GM19043 (cell line): ENCODE measurements at regions not wholly inside any gene's neighbourhood (a gene's known extent, or its start where the extent isn't known, plus 50 kb on each side); places are given as distances from the start of the nearest gene placed in this dataset.
"Not testable (repeated sequence)": the region's sequence is repeated elsewhere in the genome, so short reads cannot be mapped to it uniquely, and the experiment has no call there.

ENCODE experiments used
- ATAC-seq: cut with Tn5 transposase; IDR thresholded peaks from one replicate; pipeline ENCODE4 v1.9.1; 2021; ENCODE audit warnings: low read depth; ENCODE audit not compliant: unreplicated experiment

DNA sequence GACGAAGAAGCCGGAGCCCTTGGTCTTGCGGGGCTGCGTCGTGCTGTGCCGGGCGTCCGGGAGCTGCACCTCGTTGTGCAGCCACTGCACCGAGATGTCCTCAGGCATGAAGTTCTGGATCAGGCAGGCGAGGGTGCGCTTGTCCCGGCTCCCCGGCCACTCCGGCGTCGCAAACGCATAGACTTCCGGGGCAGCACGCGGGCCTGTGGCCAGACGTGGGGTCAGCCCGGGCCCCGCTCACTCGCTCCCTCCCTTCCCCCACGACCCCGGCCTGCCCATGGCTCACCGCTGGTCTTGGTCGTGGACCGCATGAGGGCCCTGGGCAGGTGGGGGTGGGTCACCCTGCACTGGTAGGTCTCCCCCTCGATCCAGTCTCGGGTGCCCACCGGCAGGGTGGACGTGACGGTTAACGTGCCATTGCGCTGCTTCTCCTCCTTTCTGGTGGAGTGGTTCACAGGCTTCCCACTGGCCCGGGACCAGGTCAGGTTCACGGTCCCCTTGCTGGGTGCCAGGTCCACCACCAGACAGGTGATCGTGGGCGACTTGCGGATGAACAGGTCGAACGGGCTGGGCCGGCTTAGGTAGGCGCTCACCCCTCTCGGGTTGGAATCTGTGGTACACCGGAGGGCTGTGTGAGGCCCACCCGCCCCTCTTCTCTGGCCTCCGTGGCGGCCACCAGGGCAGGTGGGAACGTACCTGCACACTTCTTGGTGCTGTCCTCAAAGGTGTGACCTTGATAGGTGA lies 74.0 kb downstream of the TMEM121 start:
- not testable (repeated sequence) for ATAC-seq

DNA sequence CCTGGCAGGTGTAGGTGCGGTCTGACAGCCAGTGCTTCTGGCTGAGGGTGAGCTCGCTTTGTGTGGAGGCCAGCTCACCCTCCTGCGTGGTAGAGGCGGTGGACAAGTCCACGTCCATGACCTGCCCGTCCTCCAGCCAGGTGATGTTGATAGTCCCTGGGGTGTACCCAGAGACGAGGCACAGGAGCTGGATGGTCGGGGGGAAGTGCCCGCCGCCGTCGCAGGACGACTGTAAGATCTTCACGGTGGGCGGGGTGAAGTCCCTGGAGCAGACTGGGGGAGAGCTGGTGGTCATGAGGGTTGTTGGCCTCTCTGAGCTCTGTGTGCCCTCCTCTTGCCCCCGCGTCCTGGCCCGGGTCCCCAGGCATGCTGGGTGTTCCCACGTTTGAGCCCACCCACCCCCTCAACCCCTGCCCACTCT lies 74.6 kb downstream of the TMEM121 start:
- ATAC-seq = no peak

DNA sequence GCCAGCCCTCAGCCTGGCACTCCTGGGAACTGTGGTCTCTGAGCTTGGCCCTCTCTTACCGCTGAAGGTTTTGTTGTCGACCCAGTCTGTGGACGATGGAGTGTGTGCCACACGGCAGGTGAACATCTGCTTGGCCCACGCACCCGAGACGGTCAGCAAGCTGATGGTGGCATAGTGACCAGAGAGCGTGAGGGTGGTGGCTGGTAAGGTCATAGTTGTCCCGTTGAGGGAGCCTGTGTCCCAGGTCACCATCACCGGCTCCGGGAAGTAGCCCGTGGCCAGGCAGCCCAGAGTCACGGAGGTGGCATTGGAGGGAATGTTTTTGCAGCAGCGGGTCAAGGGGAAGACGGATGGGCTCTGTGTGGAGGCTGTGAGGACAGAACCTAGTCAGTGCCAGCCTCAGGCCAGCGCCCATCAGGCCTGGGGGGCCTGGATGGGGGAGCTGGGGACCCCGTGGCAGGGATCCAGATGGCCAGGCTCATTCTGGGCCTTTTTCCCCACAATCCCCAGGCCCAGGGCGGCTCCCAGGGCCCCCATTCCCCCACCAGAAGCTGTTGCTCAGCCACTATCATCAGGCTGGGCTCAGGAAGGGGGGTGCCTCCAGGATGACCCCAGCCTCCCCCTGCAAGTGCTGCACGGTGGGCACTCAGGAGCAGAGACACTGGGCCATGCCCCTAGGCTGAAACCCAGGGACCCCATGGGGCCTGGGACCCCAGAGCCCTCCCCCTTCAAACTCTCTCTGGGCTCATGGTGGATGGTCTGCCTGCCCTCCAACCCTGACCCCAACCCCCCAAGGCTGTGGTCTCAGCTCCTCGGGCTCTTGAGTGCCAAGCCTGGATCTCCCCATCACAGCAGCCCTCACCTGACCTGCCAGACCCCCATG lies 75.2 kb downstream of the TMEM121 start:
- ATAC-seq = no peak

DNA sequence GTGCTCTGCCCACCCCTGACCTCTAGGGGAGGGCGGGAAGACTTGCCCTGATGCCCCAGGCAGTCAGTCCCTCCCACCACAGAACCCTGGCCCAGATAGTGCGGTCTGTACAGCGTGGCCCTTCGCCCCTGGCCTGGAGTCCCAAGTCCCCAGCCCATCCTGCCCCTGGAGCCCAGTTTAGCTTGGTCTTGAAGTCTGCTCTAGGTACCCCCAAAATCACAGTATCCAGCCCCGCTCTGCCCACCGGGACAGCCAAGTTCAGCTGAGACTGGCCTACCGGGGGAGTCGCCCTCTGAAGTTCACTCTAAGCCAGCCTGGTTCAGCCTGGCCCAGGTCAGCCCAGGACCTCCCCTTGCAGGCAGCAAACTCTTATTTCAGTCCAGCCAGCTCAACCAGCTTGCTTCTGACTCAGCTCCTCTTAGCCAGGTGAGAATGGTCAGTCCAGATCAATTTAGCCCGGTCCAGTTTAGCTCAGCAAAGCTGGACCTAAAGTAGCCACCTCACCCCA lies 75.9 kb downstream of the TMEM121 start:
- ATAC-seq = no peak

DNA sequence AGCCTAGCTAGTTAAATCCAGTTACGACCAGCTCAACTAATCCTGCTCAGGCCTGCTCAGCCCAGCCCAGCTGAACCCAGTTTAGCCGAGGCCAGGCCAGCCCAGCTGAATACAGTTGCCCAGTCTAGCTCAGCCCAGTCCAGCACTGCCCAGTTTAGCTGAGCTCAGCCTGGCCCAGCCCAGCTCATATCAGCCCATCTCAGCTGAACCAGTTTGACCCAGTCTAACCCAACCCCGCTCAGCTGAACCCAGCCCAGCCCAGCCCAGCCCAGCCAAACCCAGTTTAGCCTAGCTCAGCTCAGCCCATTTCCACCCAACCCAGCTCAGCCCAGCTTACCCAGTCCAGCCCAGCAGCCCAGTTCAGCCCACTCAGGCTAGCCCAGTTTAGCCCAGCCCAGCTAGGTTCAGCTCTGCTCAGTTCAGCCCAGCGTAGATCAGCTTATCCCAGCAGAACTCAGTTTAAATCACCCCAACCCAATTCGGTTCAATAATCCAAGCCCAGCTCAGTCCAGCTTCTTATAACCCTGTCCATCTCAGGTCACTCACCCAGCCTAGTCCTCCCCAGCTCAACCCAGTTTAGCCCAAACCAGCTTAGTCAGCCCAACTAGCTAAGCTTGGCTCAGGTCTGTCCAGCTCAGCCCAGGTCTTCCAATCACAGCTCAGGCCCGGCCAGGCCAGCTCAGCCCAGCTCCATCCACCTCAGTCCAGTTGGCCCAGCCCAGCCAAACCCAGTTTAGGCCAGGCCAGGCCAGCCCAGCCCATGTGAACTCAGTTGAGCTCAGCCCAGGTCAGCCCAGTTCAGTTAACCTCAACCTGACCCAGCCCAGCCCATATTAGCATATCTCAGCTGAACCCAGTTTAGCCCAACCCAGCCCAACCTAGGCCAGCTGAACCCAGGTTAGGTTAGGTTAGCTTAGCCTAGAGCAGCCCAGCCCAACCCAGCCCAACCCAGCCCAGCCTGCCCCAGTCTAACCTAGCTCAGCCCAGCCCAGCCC lies 76.7 kb downstream of the TMEM121 start:
- no peak for ATAC-seq

DNA sequence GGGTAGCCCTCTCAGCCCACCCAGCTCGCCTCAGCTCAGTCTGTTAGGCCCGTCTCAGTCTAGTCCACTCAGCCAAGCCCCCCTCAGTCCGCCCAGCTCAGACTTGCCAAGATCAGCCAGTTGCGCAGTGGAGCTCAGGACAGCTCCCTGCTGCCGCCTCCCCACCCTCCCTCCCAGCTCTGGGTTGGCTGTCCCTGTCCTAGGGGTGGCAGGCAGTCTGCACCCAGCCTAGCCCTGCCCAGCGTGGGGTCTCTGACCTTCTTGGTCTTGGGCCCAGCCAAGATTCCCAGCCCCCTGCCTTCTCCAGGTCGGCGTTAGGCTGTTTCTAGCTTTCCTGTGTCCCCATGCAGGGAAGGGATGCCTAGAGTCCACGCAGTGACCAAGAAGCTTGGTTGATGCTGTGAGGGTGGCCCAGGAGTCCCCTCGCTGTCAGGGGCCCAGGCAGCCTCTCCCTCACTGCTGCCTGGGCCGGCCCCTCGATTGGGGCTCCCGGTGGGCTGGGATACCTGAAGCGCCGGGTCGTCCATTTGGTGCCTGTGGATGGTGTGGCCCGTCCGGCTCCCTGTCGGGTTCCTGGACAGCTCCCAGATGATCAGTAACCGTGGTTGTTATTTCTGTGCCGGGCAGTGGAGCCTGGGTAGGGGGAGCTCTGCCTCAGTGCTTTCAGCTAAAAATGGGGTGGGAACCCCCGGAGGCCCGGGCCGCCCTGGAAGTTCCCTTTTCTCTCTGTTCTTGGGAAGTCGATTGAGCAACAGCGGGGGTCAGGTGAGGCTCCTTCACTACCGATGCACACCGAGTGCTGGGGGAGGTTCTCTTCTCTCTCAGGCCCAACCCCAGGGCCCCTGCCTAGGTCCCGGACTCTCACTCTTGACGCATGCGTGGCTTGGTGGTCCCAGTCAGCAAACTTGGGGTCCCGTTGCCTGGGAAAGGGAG lies 78.4 kb downstream of the TMEM121 start:
- not testable (repeated sequence) for ATAC-seq

DNA sequence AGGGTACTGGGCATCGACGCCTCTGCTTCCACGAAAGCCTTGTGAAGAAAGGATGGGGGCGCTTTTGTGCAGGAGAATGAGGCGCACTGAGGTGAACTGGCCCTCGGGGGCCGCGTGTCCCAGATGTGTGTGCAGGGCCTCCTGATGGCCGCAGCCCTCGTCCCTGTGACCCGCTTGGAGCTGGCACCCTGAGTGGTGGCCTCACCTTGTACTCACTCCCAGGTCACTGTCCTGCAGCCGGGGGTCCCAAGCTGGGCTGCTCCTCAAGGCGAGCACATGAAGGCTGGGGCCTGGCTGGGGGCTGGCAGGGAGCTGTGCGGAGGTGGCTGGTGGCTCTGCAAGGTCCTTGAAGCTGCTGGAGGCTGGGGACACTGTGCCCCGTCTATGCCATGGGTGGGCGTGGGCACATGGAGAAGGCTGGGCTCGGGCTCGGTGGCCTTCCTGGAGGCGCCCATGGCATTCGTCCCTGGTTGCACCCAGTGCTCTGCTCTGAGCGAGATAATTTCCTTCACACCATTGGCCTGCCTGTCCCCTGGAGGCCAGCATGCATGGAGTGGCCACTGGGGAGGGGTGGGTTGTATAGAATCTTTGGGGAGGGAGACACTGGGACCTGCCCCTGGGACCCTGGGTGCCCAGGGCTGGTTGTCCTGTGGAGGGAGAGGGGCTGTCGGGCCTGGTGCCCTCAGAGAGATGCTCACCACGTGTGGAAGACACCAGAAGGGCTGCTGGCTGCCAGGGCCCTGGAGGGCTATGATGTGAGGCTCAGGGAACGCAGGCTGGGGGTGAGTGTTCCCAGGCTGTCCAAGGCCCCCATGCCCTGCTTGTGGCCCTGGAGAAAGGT lies 79.3 kb downstream of the TMEM121 start:
- ATAC-seq = no peak

DNA sequence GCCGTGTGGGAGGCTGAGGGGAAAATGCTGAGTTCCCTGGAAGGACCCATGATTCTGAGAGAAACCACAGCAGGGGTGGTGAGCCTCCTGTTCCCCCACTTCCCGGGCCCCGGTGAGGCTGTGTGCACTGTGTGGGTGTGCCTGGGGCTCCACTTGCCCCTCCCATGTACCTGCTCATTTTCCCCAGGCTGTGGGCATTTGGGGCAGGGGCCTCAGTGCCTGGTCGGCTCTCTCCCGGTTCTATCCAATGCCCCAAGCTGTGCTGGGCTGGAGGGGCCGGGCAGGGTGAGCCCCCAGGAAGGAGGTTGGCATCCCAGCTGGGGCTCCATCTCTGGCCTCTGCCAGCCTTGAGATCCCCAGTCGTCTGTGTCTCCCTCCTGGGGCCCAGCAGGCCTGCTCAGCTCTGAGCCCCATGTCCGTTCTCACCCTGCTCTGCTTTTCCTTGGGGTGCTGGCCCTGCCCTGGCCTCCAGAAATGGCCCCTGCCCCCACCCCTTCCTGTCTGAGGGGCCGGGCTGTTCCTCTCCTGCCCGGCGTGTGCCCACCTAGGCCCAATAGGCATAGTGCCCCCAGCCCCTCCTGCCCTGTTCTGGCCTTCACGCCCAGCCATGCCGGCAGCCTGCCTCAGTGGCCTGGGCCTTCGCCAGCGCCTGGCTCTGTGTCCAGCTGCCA lies 80.1 kb downstream of the TMEM121 start:
- ATAC-seq = not testable (repeated sequence)

DNA sequence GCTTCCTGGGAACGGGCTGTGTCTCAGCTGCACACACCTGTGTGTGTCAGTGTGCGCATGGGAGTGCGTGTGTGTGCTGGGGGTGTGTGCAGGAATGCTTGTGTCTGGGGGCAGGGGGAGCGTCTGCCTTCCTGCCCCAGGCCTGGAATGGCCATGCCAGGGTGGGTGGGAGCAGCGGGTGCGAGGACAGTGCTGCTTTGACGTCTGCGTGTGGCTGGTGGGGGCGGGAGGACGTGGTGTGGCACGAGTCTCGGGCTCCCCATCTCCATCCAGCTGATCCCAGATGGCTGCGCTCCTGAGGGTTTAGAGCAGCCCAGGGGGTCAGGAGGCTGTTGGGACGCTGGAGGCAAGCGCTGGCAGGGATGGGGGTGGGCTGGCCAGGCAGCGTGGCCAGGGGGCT lies 80.6 kb downstream of the TMEM121 start:
- ATAC-seq = not testable (repeated sequence)

DNA sequence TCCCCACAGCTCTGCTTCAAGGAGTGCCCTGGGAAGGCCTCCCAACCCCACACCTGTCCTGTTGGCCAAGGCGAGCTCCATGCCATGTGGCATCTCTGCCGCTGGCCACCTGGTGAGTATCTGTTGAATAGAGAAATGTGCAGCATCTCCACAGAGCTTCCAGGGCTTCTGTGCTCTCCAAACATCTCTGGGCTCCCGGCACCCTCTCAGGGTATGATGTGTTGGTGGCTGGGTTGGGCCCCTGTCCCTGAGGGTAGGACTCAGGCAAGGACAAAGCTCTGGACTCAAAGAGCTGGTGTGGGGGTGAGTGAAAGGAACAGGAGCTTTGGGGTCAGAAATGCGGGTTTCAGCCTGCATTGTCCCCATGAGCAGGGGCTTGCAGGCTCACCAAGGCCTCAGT lies 88.6 kb downstream of the TMEM121 start:
- not testable (repeated sequence) for ATAC-seq

DNA sequence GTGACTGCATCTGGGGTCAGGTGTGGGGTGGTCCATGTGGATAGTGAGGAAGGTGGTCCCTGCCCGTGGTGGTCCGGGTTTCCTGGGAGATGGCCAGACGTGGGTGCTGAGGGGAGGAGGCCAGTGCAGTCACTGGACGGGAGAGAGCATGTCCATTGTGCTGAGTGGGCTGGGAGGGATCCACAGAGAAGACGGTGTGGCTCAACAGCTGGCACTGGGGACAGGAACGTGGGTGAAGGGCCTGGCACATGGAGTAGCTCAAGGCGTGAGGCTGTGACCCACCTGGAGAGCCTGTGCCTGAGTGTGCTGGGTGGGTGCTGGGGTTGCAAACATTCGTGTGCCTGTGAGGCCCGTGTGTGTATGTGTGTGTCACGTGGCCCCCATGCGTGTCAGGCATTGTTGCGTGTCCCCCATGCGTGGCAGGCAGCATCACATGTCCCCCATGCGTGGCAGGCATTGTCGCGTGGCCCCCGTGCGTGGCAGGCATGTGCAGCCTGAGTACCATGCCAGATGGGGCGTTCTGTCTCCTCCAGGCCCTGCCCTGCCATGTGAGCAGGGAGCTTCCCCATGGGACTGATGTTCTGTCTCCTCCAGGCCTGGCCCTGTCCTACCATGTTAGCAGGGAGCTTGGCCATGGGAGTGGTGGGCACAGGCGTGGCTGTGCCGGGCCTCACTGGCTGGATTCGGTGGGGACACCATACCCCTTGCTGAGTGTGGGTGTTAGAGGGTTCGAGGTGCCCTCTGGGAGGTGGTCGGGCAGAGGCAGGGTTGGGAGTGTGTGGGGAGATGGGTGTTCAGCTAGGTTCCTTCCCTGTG lies 89.8 kb downstream of the TMEM121 start:
- ATAC-seq = not testable (repeated sequence)

DNA sequence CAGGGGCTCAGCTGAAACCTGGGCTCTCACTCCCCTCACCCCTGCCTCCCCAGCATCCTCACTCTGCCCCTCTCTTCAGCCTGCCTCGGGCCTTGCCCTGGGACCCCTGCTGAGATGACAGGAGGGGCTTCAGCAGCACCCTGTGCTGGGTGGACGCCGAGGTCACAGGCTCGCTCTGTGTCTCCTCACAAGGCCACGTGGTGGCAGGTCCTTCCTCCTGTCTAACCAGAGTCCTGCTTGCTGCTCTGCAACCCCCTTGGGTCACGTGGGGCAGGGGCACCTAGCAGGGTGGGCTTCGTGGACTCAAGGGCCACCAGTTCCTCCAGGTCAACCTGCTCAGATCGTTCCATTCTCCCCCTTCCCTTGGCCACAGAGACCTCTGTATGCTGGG lies 90.4 kb downstream of the TMEM121 start:
- no peak for ATAC-seq

DNA sequence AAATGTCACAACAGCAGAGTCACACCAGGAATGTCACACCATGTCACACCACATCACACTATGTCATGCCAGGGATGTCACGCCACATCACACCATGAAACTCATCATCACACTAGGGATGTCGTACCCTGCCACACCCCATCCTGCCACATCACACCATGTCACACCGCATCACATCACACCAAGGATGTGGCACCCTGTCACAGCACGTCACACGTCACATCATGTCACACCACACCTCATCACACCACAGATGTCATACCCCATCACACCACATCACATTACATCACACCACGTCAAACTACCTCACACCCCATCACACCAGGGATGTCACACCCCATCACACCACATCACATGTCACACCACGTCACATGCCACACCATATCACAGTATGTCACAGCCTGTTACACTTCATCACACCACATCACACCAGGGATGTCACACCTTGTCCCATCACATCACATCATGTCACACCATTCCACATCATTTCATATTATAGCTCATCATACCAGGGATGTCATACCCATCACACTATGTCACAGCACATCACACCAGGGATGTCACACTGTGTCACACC lies 90.9 kb downstream of the TMEM121 start:
- no peak for ATAC-seq

DNA sequence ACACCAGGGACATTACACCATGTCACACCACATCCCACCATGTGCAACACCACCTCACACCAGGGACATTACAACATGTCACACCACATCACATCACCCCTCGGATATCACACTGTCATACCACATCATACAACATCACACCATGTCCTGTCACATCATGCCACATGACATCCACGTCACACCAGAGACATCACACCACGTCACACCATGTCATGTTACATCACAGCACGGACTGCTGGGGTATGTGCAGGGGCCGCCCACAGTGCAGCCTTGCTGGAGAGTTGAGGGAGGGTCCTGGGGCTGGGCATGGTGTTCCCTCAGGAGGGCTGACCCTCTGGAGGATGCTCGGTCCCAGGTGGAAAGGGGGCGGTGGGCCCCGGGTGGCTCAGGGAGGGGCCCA lies 91.4 kb downstream of the TMEM121 start:
- ATAC-seq = not testable (repeated sequence)

DNA sequence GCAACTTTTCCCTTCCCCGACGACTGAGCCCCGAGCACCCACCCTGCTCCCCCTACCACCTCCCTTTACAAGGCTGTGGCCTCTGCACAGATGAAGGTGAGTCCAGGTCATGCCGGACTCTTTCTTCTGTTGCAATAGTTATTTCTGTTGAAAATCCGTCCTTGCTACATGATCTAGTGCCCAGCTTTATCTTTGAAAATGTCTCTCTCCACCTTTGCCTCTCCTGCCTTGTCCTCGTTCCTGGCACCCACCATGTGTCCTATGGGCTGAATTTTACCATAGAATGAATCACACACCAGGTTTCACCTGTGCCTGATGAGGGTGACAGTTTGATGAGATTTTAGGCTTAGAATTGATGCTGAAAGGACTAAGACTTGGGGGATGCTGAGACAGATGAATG lies 92.9 kb downstream of the TMEM121 start:
- ATAC-seq = not testable (repeated sequence)

DNA sequence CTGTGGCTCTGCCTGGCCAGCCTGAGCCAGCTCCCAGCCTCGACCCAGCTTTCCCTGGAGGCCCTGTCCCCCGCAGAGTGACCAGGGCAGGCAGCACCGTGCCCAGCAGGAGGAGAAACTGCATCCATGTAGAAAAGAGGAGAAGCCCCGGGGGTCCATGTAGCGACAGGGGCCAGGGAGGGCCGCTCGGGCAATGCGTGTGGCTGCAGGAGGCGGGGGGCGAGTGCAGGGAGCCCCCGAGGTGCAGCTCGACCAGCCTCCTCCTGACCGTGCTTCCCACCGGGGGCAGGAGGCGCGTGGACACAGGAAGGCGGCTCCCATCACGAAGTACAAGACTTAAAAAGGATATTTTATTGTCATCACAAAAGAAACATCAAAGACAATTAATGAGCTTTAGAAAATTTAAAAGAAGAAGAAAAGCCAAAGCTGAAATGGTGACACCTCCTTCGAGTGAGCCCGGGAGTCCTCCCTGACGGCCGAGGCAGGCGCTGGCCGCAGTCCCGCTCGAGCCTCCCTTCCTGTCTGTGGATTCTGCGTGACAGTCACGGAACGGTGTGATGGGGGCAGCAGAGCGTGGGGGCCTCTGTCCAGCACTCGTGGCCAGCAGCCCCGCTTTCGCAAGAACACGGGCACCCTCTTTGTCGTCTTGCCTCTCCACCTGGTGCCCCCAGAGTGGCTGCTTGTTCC lies 93.9 kb downstream of the TMEM121 start:
- not testable (repeated sequence) for ATAC-seq
